ENCODE measurements at regions not wholly inside any gene's neighbourhood (a gene's known extent, or its start where the extent isn't known, plus 50 kb on each side); places are given as distances from the start of the nearest gene placed in this dataset.
A peak's percentile ranks its signal among the peaks of the same experiment; 100 is the strongest.

DNA sequence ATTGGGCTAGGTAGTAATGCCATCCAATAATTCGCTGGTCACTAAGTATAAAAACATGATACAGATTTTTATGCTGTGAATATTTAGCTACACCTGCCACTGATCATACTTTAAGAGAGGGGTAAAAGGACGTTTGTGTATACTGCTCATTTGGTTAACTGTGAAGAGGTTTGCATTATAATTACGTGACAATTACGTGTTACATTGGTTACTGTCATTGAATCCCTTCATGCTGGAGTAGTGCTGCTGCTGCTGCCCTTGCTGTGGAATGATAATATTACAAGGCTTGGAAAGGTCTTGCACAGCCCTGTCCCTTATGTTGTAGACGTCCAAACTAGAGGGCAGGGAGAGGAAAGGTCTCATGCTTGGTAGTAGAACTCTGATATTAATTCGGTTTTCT is 312.2 kb upstream of the ATP2B1 start:
- no peak for DNase-seq

DNA sequence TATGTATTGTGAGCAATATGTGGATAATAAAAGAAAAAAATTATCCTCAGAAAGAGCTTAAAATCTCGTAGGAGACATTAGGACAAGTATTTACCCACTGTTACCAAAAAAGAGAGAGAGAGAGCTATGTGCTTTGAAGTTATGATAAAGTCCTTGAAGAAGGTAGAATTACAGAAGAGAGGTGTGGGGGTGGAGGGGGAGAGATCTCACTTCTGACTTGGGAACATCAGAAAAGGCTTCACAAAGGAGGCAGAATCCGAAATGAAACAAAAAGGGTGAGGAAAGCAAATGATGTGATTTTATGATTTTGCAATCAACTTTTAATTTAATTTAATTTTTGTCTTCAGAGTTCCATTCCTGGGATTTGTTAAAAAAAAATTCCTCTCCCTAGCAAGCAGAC is 311.8 kb upstream of the ATP2B1 start:
- no peak for DNase-seq

DNA sequence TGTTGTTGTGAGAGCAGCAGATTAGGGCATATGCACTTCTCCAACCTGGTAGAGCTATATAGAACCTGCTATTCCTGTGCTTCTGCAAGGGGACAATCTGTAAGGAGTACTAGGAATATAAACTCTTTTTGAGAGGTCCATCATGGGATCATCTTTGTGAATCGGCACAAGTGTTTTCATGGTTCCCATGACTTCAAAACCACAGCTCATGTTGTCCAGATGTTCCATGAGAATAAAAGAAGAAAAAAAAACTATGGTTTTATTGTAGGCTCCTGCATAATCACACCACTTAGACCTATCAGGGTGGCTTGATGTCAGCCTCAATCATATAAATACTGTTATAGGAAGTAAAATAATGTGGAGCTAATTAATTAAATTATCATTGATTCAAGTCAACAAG is 311.4 kb upstream of the ATP2B1 start:
- peak; percentile 36 for DNase-seq

DNA sequence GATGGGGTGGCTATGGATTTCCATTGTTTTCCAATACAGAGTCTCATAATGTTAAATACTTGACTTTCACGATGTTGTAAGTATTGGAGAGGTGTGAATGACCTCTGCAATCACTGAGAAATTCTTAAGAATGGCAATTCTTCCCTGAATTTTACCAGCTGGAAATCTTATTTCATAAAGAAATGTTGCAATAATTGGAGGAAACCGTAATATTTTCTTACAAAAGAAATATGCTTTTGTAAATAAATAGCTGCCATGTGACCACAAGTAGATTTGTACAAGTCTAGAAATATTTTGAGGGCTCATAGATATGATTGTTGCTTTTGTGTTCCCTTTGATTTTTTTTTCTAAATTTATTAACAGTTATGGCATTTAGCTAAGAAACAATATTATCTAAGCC is 308.7 kb upstream of the ATP2B1 start:
- no peak for DNase-seq

DNA sequence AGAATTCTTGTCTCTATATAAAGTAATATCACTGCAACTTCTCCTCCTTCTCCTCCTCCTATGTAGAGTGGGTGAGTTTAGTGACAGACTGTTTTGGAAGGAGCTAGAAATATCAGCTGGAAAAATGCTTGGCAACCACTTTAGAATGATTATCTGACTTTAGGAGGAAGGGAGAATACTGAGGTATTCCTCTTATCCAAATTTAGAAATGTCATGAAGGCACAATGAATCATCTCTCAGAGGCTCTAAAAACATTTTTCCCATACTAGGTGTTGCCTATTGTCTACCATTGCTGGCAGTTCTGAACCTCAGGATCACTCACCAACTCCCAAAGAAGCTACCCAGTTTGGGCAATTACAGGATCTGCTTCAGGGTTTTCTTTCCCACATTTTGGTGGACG is 306.6 kb upstream of the ATP2B1 start:
- DNase-seq = no peak

DNA sequence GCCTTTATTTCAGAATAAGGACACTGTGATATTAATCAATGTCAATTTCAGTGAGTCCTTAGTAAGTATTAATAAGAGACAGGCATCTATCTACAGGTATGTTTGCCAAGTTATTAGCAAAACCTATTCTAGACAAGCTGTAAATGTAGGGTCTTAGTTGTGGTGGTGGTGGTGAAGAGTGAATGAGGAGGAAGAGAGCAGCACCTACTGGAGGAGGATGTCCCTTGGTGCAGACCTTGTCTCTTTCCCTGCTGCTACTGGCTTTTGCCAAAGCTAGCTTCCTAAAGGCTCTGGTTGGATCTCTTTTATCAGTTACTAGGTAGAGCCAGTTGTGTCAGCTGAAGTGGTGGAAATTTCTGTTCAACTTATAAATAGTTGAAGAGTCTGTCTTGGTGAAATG is 304.8 kb upstream of the ATP2B1 start:
- DNase-seq = peak; percentile 35

DNA sequence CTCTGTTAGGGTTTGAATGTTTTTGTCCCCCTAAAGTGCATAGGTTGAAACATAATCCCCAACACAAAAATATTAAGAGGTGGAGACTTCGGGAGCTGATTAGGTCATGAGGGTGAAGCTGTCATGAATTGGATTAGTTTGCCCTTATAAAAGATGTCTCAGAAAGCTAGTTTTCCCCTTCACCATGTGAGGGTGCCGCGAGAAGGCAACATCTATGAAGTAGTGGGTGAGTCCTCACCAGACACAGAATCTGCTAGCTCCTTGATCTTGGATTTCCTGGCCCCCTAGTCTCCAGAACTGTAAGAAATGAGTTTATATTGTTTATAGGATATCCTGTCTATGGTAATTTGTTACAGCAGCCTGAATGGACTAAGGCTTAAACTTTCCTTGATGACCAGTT is 301.5 kb upstream of the ATP2B1 start:
- peak; percentile 39 for DNase-seq

DNA sequence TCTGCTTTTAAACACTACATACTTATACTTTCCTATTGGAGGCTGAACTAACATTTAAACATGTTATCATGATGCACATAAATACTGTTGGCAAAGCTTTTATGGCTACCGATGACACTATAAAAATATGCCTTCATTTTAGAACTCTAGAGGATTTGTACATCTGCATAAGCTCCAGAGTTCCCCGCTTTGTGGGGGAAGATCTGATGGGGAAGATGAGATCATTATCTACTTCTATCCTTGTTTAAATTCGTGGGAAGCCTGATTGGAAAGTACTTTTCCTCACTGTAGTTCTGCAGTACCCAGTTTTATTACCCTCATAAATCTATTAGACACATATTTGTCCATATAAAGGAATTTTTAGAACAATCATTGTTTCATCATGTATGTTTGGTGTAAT is 299.6 kb upstream of the ATP2B1 start:
- no peak for DNase-seq

DNA sequence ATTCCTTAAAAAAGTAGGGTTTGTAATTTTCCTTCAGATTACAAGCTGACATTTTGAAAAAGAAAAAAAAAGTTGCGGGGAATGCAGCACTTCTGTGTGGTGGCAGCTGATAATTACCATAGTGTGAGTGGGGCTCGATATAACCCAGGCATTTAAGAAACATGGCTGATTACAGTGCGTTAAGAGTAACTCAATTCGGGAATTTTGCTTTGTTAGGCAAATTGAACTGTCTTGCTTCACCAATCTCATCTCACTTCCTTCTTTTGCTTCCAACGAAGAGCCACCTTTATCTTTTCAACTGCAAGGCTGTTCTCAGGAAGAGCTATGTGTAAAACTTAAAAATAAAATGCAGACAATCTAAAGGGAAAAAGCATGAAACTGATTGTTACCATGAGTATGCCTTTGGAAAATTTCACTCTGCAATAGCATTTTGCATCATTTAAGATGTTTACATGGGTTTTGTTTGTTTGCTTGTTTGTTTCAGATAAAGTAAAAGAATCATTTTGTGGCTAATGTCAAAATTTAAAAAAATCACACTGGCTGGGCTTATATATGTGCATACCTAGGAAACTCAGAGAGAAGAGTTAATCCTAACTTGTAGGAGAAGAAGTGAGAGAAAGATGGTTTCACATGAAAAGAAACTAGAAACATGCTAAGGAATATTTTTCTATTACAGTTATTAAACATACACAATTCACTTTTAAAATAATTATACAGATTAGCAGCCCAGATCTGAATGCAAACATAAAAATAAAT is 295.9 kb upstream of the ATP2B1 start:
- no peak for DNase-seq

DNA sequence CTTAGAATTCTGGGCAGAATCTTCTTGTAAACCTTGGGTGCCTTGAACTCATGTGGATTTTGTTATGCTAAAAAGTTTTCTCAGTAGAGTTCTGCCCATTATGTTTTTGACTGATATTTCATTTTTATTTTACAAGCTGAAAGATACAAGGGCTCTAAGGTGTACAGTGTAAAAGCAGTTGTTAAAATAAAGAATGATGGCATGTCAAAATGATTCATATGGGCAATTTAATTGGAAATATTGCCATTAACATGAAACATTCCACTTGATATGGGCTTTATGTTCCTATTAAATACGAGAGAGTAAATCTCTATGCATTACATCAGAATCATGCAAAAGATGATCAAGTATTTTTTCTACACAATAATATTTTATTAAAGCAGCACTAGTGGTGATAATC is 295.1 kb upstream of the ATP2B1 start:
- DNase-seq = no peak

DNA sequence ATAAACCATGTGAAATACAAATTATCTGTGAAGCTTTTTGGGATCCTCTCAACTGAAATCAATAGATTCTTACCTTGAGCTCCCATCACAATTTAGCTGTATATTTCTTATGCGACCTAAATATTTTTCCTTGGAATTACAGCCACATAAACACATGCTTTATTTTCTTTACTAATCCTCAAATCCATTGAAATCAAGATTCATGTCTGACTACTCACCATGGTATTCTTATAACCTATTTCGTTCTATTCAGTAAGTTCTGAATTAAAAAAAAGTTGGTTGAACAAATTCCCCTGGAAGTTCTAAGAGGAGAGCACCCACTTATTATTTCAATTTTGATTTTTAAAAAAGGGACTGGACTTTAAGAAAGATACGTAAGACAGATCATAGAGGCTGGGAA is 292.1 kb upstream of the ATP2B1 start:
- DNase-seq = no peak

DNA sequence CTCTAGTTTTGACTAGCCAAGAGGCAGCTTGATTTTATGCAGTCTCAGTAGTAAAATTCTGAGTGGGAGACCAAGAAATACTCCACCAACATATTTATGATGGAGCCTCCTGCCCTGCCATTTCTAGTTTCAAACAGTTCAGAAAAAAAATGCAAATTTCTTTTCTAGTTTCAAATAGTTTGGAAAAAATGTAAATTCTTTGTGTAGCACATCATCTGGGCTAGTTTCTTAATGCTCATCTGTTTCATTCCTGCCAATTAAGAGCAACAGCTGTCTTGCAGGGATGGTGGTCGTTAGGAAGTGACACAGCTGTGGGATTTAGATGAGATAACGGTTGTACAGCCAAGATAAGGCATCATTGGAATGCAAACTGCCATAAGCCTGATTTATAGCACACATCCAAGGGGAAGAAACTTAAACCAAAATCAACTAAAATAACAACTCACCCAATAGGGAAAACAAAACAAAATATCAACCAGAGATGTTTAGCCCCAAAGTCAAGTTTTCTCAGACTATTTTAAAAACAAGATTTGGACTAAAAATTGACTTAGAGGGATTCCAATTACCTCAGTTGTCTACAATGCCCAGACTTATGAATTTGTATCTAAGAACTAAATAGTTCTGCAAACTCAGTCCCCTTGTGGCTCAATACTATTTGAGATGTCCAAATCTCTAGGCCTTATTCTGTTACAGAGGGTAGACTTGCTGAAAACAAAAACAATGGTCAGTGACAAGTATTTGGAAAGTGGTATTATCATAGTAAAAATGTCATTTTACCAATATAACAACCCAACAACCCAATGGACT is 291.3 kb upstream of the ATP2B1 start:
- DNase-seq = peak; percentile 7

DNA sequence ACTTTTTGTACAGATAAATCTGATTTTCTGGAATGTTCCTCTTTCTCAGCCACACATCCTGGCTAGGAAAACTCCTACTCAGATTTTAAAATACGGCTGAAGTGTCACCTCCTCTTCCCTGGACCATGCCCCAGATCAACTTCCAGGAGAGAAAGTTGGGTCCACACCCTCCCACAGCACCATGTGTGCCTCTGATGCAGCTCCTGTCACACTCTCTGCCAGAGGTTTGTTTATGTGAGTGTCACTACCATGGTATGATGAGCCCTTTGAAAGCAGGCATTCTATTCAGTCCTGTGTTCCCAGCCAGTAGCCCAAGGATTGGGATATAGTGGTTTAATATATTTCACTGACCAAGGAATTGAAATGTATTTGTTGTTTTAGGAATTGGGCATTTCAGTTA is 287.2 kb upstream of the ATP2B1 start:
- no peak for DNase-seq

DNA sequence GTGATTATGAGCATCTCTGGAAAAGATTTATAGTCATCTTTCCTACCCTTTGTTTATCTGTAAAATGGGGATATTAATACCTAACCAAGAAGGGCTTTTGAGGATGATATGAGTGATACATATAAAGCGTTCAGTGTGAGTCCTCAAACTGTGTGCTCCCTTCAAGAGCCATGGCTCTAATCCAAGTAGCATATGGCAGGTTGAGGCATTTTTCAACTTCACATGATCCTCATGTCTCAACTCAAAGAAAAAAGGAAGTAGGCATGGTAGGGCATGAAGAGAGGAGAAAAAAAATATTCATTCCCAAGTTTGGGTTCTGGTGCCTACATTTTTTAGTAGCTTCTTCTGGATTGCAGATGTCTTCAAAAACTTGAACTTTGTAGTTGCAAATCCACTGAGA is 286.3 kb upstream of the ATP2B1 start:
- peak; percentile 14 for DNase-seq

DNA sequence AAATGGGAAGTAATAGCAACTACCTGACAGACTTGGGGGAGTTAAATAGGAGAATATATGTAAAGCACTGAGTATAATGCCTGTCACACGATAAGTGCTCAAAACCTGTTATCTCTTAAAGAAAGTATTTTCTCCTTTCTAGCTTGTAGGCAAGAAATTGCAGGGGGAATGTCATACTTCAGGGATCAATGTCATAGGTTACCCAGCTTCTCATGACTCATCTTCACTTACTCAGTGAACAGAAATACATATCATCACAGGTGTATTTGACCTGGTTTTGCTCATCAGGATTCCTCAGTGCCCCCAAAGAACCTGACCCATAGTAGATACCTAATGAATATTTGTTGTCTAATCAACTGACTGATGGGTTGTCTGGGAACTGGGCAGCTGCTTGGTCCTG is 285.0 kb upstream of the ATP2B1 start:
- no peak for DNase-seq

DNA sequence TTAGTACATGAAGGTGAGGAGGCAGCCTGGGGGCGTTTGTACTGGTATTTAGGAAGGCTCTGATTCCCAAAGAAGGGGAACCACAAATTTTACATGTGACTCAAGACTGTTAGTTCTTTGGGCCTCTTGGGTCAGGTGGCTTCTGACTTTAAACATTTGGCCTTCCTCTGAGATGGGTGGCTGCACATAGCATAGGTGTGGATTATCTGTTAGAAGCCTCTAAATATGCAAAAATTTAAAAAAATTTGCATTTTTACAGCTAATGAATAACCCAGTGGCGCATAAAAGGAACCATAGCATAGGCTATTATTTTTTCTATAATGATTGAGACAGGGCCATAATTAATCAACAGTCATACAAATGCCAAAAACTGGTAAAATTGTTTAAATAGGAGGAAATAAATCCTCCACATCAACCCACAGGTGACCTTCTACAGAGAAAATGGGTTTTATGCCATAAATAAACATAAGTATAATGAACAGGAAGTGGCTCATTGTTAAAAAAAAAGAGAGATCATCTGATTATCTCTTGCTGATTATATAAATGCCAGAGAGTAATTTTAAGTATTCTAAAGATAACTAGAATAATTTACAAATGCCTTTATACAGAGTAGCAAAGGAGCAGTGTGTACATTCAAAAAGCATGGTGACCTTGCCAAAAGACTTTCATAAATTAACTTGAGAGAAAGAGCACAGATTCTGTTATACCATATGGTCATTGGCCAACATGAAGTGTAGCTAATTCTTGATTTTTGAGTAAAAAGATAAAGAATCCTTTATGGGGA is 284.2 kb upstream of the ATP2B1 start:
- no peak for DNase-seq

DNA sequence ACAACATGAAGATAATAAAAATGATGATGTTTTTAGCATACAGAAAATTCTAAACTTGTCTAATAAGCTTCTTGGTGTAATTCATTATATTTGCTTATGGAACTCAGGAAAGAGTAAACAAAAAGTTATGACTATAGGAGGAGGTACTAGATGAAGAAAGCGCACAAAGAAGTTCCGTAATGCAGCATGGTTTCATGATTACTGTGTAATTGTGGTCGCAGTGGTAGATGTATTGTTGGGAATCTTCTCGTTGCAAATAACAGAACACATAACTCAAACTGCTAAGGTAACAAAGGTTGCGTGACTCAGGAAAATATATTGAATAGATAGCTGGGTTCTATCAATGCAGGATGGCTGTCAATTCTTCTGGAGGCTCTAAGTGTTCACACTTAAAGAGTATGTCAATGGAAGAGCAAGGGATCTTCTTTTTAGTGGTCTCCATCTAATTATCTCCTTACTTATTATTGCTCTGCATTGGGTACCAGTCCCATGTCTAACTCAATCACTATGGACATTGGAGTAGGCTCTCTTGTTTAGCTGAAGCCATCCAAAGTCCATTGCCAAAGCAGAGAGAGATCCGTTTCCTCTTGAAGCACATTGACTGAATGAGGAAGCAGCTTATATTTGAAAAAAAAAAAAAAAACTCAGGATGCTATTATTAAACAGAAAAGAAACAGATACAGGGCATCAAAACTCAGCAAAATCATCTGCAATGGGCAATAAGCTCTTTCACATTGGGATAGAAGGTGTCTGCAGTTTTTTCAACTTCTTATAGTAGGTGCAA is 283.4 kb upstream of the ATP2B1 start:
- DNase-seq = no peak

DNA sequence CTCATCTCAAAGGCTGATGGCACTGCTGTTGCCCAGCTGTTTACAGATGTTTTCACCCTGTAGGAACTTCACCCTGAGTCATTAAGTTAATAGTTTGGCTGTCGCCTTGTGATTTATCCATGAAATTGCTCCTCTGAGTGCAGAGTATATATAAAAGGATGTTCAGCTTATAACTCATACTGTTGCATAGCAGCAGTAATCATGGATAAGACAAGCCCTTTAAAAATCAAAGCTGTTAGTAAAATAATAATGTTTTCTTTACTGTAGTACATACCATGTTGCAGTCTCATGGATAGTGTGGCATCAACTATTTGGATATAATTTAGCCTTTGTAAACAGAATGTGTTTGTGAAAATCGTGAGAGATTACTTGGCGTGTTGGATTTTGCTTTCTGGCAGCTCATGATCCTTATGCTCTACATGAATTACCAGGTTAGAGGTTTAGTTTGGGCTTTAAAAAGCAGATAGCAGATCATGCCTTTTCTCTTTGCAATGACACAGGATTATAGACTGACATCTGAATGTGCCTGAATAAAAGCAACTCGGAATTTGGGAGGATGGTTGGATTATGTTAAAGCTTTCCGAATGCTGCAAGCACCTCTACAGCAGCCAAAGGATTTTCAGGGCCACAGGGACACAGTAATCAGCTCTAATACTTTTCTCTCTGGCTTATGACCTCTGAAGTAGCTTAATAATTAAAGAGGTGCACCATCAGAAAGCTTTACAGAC is 279.7 kb upstream of the ATP2B1 start:
- DNase-seq = peak; percentile 78

DNA sequence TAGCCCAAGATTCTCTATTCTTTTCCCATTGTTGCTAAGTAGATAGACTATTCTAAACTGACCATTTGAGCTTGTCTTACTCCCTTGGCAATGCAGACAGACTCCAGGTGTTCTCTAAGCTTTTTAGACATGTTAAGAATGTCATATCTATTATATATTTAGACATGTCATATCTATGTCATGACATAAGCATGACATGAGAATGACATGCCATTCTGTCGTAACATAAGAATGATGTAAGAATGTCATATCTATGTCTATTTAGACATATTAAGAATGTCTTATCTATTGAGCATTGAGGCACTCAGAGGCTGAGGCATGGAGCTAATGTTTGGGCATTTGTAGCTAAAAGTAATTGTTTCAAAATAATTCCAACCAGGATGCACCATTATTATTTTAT is 277.3 kb upstream of the ATP2B1 start:
- no peak for DNase-seq

DNA sequence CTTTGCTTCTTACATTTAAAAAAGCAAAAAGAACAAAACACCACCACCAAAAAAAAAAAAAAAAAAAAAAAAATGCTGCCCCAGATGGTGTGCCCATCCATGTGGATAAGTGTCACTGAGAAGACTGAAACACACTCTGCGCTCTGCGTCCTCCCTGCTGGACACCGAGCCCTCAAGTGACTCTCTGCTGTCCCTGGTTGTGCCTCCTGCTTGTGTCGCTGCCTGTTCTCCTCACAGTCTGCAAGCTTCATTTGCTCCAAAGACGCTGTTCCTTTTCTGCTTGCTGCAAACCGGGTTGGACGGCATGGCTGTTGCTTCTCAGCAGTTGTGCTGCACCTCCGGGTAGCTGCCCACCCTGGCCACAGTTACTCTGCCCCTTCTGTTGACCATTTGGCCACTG is 276.2 kb upstream of the ATP2B1 start:
- no peak for DNase-seq

DNA sequence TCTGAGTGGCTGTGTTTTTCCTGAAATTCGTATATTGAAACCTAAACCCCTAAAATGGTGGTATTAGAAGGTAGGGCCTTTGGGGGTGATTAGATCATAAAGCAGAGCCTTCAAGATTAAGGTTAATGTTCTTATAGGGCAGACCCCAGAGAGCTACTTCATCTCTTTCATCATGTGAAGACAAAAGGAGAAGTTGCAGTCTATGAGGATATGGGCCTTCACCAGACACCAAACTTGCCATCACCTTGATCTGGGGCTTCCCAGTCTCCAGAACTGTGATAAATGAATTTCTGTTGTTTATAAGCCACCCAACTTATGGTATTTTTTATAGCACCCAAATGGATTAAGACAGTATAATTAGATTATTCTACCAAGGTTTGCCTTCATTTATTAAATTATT is 275.0 kb upstream of the ATP2B1 start:
- no peak for DNase-seq

DNA sequence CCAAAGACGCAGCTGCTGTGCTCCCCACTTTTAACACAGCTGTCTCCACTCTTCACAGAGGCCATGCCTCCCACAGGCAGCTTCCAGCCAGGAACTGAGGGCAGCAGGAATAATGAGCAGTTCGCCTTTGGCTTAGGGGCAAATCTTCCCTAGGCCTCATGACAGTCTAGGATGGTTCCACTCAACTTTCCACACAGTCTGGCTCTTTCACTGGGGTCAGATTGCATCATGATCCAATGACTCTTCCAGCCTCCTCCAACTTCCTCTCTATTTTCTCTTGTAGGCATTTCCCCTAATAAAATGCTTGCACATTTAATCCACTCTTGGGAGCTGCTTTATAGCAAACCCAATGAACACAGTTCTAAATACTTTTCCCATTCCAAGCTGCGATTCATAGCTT is 271.6 kb upstream of the ATP2B1 start:
- DNase-seq = no peak
